H9 (cell line): ENCODE measurements at regions not wholly inside any gene's neighbourhood (a gene's known extent, or its start where the extent isn't known, plus 50 kb on each side); places are given as distances from the start of the nearest gene placed in this dataset.

Experiments used
- DNase-seq: peaks from one replicate; pipeline ENCODE4 v3.0.0-alpha.2; 2017
- H2AFZ ChIP-seq: one replicate; pipeline ENCODE4 v1.6.1; 2013; ENCODE audit warnings: mild to moderate bottlenecking, low read length, control low read depth, moderate library complexity
- H2AK5ac ChIP-seq: 2 replicates; pipeline ENCODE4 v1.6.1; 2013; ENCODE audit warnings: low read length, control low read depth, mixed read lengths; ENCODE audit not compliant: insufficient read length
- H2BK120ac ChIP-seq: one replicate; pipeline ENCODE4 v1.6.1; 2013; ENCODE audit warnings: low read depth, mild to moderate bottlenecking, low read length, control low read depth, inconsistent platforms; ENCODE audit not compliant: poor library complexity, severe bottlenecking
- H2BK12ac ChIP-seq: 2 replicates; pipeline ENCODE4 v1.6.1; 2013; ENCODE audit warnings: low read length, control low read depth, mixed read lengths, low read depth; ENCODE audit not compliant: insufficient read length
- H2BK15ac ChIP-seq: 2 replicates; pipeline ENCODE4 v1.6.1; 2013; ENCODE audit warnings: low read depth, low read length, control low read depth
- H2BK20ac ChIP-seq: one replicate; pipeline ENCODE4 v1.6.1; 2013; ENCODE audit warnings: low read depth, mild to moderate bottlenecking, low read length, control low read depth, inconsistent platforms; ENCODE audit not compliant: poor library complexity, severe bottlenecking
- H2BK5ac ChIP-seq: 2 replicates; pipeline ENCODE4 v1.6.1; 2013; ENCODE audit warnings: low read length, control low read depth, mixed read lengths; ENCODE audit not compliant: insufficient read length
- H3K14ac ChIP-seq: 2 replicates; pipeline ENCODE4 v1.6.1; 2013; ENCODE audit warnings: low read length, control low read depth; ENCODE audit not compliant: insufficient read depth
- H3K18ac ChIP-seq: 2 replicates; pipeline ENCODE4 v1.6.1; 2013; ENCODE audit warnings: low read depth, mild to moderate bottlenecking, mixed read lengths, low read length, control low read depth; ENCODE audit not compliant: insufficient read length
- H3K23ac ChIP-seq: 2 replicates; pipeline ENCODE4 v1.6.1; 2013; ENCODE audit warnings: low read length, control low read depth, mixed read lengths, low read depth; ENCODE audit not compliant: insufficient read length
- H3K23me2 ChIP-seq: 2 replicates; pipeline ENCODE4 v1.6.1; 2013; ENCODE audit warnings: low read depth, mild to moderate bottlenecking, mixed read lengths, low read length, control low read depth; ENCODE audit not compliant: insufficient read length, poor library complexity, severe bottlenecking
- H3K27ac ChIP-seq: 2 replicates; pipeline ENCODE4 v1.5.1; 2013; ENCODE audit warnings: low read length, control low read depth, mixed read lengths, low read depth; ENCODE audit not compliant: insufficient read length
- H3K27me3 ChIP-seq: 2 replicates; pipeline ENCODE4 v1.6.1; 2013; ENCODE audit warnings: low read length, control low read depth, inconsistent platforms; ENCODE audit not compliant: insufficient read depth
- H3K4ac ChIP-seq: 2 replicates; pipeline ENCODE4 v1.6.1; 2013; ENCODE audit warnings: low read depth, mild to moderate bottlenecking, control low read depth, inconsistent platforms, low read length, moderate library complexity
- H3K4me1 ChIP-seq: 2 replicates; pipeline ENCODE4 v1.6.1; 2013; ENCODE audit warnings: low read length, control low read depth, inconsistent platforms; ENCODE audit not compliant: insufficient read depth
- H3K4me2 ChIP-seq: 2 replicates; pipeline ENCODE4 v1.6.1; 2013; ENCODE audit warnings: low read length, control low read depth, mixed read lengths; ENCODE audit not compliant: insufficient read length, insufficient read depth
- H3K56ac ChIP-seq: 2 replicates; pipeline ENCODE4 v1.6.1; 2013; ENCODE audit warnings: low read depth, mild to moderate bottlenecking, mixed read lengths, low read length, control low read depth; ENCODE audit not compliant: insufficient read length
- H3K79me1 ChIP-seq: 2 replicates; pipeline ENCODE4 v1.6.1; 2013; ENCODE audit warnings: low read depth, mild to moderate bottlenecking, moderate library complexity, low read length, control low read depth, inconsistent platforms; ENCODE audit not compliant: insufficient read depth, poor library complexity, severe bottlenecking
- H3K79me2 ChIP-seq: 2 replicates; pipeline ENCODE4 v1.6.1; 2013; ENCODE audit warnings: low read length, control low read depth, inconsistent platforms; ENCODE audit not compliant: insufficient read depth
- H3K9ac ChIP-seq: 2 replicates; pipeline ENCODE4 v1.6.1; 2013; ENCODE audit warnings: low read length, control low read depth, mixed read lengths; ENCODE audit not compliant: insufficient read length; ENCODE audit errors: extremely low read depth
- H3K9me3 ChIP-seq: one replicate; pipeline ENCODE4 v1.6.1; 2013; ENCODE audit warnings: low read depth, low read length, inconsistent platforms; ENCODE audit not compliant: control insufficient read depth
- H3T11ph ChIP-seq: one replicate; pipeline ENCODE4 v1.6.1; 2013; ENCODE audit warnings: mild to moderate bottlenecking, low read length, control low read depth, inconsistent platforms
- H4K20me1 ChIP-seq: one replicate; pipeline ENCODE4 v1.6.1; 2013; ENCODE audit not compliant: control insufficient read depth, insufficient read length, insufficient read depth
- H4K5ac ChIP-seq: 2 replicates; pipeline ENCODE4 v1.6.1; 2013; ENCODE audit warnings: low read depth, mild to moderate bottlenecking, mixed read lengths, low read length, control low read depth; ENCODE audit not compliant: insufficient read length
- H4K8ac ChIP-seq: replicated peaks from 2 replicates; pipeline ENCODE4 v1.6.1; 2013; ENCODE audit warnings: low read length, control low read depth, mixed read lengths, low read depth; ENCODE audit not compliant: insufficient read length
- H4K91ac ChIP-seq: 2 replicates; pipeline ENCODE4 v1.6.1; 2013; ENCODE audit warnings: low read depth, mild to moderate bottlenecking, moderate library complexity, mixed read lengths, low read length, control low read depth; ENCODE audit not compliant: insufficient read length
- H3K27ac Mint-ChIP-seq, 3 experiments: 2 replicates in 2 of 3; 3 replicates in 1 of 3; pipeline ENCODE4 v1.8.0; 2020 to 2021; ENCODE audit warnings: mixed read lengths in 3 of 3, mild to moderate bottlenecking in 1 of 3, moderate library complexity in 1 of 3
- H3K27me3 Mint-ChIP-seq: 2 replicates; pipeline ENCODE4 v1.8.0; 2021; ENCODE audit warnings: low read depth, mild to moderate bottlenecking, moderate library complexity, mixed read lengths
- H3K36me3 Mint-ChIP-seq, 3 experiments: 2 replicates in 2 of 3; 3 replicates in 1 of 3; pipeline ENCODE4 v1.8.0; 2020 to 2021; ENCODE audit warnings: low read depth in 3 of 3, mixed read lengths in 3 of 3; ENCODE audit not compliant: insufficient read depth in 1 of 3
- H3K4me1 Mint-ChIP-seq, 2 experiments: 2 replicates each; pipeline ENCODE4 v1.8.0; 2020; ENCODE audit warnings: mixed read lengths in 2 of 2
- H3K4me3 Mint-ChIP-seq, 2 experiments: 2 replicates in 1 of 2; 3 replicates in 1 of 2; pipeline ENCODE4 v1.8.0; 2020 to 2021; ENCODE audit warnings: mild to moderate bottlenecking in 2 of 2, mixed read lengths in 2 of 2, moderate library complexity in 1 of 2
- H3K9me3 Mint-ChIP-seq, 2 experiments: 2 replicates in 1 of 2; 3 replicates in 1 of 2; pipeline ENCODE4 v1.8.0; 2020; ENCODE audit warnings: mild to moderate bottlenecking in 2 of 2, mixed read lengths in 2 of 2, moderate library complexity in 1 of 2
- WGBS: extraction: QIAGEN DNeasy Blood & Tissue Kit; methylation state at CpG from one replicate; pipeline ENCODE4 v1.1.7; 2013; ENCODE audit warnings: missing lambda C conversion rate, low lambda C conversion rate, mixed read lengths; ENCODE audit not compliant: insufficient read length; ENCODE audit errors: extremely low coverage; 5-methylcytosine and 5-hydroxymethylcytosine counted together
- TF ChIP-seq, protein P1 (sequence below): fragments of 200-600 bp; sonication (generic); conservative IDR thresholded peaks from 3 replicates; pipeline ENCODE4 v1.8.0; 2021; ENCODE audit warnings: antibody characterized with exemption, mild to moderate bottlenecking

DNA sequence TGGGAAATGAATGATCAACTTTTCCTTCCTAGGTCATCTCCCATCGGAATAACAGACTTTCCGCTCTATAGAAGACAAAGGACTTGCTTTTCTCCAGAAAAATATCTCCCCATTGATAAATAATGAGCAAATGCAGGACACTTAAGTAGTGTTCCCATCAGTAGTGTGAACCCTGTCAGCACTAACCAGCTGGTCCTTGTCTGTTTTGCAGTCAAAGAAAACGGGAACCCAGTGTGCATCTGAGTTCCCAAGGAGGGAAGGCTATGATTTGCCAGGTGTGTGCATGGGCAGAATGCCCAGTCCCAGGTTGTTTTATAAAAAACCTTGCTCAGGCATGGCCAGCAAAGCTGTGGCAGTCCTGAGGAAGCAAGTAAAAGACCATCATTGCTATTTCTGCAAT is 256.5 kb upstream of the HMGA2 start:
- no peaks in the 10 kb centered on the region for H3K9me3 ChIP-seq
- Mint-ChIP-seq H3K9me3 (0 out of 5 replicates have a peak, but pooled peaks cover 0 to 3% of the 10 kb centered on the region in 2 experiments), H3K36me3 (no peaks in the 10 kb centered on the region), H3K4me1 (peaks cover 8 to 12% of the 10 kb centered on the region in 2 experiments), H3K4me3 (no peak overlapping the region), H3K27me3 (no peaks in the 10 kb centered on the region; the same call in 1 of the 2 replicates), H3K27ac (no peak overlapping the region)
- H4K20me1 ChIP-seq, result no peaks in the 10 kb centered on the region
- H2AFZ ChIP-seq, result no peak overlapping the region
- H3K9ac ChIP-seq, result no peak overlapping the region
- H3K23me2 ChIP-seq, result no peaks in the 10 kb centered on the region
- no peak overlapping the region for H2AK5ac ChIP-seq
- no peak for DNase-seq
- H2BK15ac ChIP-seq, result no peak overlapping the region
- no peaks in the 10 kb centered on the region for H3K79me1 ChIP-seq
- H2BK20ac ChIP-seq, result no peak overlapping the region
- no peaks in the 10 kb centered on the region for H3K27me3 ChIP-seq
- no peak overlapping the region for H4K91ac ChIP-seq
- H2BK12ac ChIP-seq, result no peak overlapping the region
- TF ChIP-seq, protein P1, sequence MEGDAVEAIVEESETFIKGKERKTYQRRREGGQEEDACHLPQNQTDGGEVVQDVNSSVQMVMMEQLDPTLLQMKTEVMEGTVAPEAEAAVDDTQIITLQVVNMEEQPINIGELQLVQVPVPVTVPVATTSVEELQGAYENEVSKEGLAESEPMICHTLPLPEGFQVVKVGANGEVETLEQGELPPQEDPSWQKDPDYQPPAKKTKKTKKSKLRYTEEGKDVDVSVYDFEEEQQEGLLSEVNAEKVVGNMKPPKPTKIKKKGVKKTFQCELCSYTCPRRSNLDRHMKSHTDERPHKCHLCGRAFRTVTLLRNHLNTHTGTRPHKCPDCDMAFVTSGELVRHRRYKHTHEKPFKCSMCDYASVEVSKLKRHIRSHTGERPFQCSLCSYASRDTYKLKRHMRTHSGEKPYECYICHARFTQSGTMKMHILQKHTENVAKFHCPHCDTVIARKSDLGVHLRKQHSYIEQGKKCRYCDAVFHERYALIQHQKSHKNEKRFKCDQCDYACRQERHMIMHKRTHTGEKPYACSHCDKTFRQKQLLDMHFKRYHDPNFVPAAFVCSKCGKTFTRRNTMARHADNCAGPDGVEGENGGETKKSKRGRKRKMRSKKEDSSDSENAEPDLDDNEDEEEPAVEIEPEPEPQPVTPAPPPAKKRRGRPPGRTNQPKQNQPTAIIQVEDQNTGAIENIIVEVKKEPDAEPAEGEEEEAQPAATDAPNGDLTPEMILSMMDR, result no peak
- H3K79me2 ChIP-seq, result no peaks in the 10 kb centered on the region
- H4K8ac ChIP-seq, result no peak overlapping the region
- no peak overlapping the region for H3K18ac ChIP-seq
- no peak overlapping the region for H3K23ac ChIP-seq
- H3K4me2 ChIP-seq, result no peak overlapping the region
- H3K27ac ChIP-seq, result no peak overlapping the region
- no peak overlapping the region for H3K14ac ChIP-seq
- no peak overlapping the region for H3T11ph ChIP-seq
- H3K4ac ChIP-seq, result no peak overlapping the region
- WGBS, result no CpG with 5 or more reads among the region's 3 CpGs
- no peak overlapping the region for H2BK5ac ChIP-seq
- no peak overlapping the region for H3K56ac ChIP-seq
- H2BK120ac ChIP-seq, result no peak overlapping the region
- H4K5ac ChIP-seq, result no peak overlapping the region
- no peaks in the 10 kb centered on the region for H3K4me1 ChIP-seq
